HG03095 (cell line): ENCODE measurements at regions not wholly inside any gene's neighbourhood (a gene's known extent, or its start where the extent isn't known, plus 50 kb on each side); places are given as distances from the start of the nearest gene placed in this dataset.
"Not testable (repeated sequence)": the region's sequence is repeated elsewhere in the genome, so short reads cannot be mapped to it uniquely, and the experiment has no call there.

Experiments
- ATAC-seq: cut with Tn5 transposase; IDR thresholded peaks from one replicate; pipeline ENCODE4 v1.9.1; 2021; ENCODE audit warnings: moderate library complexity; ENCODE audit not compliant: unreplicated experiment

- ATAC-seq = no peak
Observed at GRCh38 chr6:134619077-134619476, 301.2 kb upstream of the SGK1 start.

- ATAC-seq = no peak
Observed at GRCh38 chr6:134614606-134615485, 296.9 kb upstream of the SGK1 start.

- ATAC-seq = not testable (repeated sequence)
Observed at GRCh38 chr6:134612128-134612527, 294.2 kb upstream of the SGK1 start.

DNA sequence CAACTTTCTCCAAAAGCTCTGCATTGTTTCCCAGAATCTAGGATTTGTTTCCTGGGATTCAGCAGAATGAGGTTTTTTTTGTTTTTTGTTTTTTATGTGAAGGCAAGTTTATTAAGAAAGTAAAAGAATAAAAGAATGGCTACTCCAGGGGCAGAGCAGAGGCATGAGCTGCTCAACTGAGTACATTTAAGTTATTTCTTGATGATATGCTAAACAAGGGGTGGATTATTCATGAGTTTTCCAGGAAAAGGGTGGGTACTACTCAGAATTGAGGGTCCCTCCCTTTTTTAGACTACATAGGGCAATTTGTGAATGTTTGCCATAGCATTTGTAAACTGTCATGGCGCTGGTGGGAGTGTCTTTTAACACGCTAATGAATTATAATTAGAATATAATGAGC is 292.5 kb upstream of the SGK1 start:
- ATAC-seq = no peak

- no peak for ATAC-seq
Observed at GRCh38 chr6:134609716-134610261, 291.9 kb upstream of the SGK1 start.

DNA sequence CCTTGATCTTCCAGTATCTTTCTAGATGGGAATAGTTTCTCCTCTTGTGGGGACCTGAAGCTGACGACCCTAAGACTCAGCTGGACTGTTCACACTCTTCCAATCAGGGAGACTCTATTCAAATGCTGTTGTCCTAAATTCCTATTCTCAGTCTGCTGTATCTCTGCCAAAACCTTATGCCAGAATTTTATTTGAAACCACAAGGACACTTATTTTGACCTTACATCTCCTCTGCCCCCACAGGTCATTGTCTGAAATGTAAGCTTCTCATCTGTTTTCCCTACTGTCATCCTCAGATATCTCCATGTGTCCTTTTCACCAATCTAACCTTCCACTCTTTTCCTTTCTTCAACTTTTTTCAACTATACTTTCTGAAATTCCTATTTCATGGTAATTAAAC is 289.5 kb upstream of the SGK1 start:
- no peak for ATAC-seq

GRCh38 chr6:134605034-134605433 is 287.1 kb upstream of the SGK1 start:
- ATAC-seq = no peak

- no peak for ATAC-seq
Observed at GRCh38 chr6:134604014-134604676, 286.2 kb upstream of the SGK1 start.

GRCh38 chr6:134603561-134603960 is 285.6 kb upstream of the SGK1 start:
- no peak for ATAC-seq

- ATAC-seq = no peak
Observed at GRCh38 chr6:134602123-134602522, 284.2 kb upstream of the SGK1 start.

DNA sequence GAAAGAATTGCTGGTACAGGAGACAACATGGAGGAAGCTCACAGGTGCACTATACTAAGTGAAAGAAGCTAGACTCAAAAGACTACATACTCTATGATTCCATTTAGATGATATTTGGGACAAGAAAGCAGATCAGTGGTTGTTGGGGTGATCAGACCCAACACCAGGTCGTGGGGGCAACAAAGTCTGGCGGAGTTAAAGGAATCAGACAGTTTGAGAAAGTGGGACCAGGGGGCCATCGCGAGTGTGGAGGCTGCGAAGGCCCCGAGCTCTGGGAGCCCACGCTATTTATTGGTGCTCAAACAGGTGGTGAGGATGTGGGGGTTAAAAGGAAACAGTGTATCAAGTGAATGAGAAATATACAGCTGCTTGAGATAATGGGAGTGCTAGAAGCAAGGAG is 282.8 kb upstream of the SGK1 start:
- ATAC-seq = no peak

- ATAC-seq = no peak
Observed at GRCh38 chr6:134599079-134599478, 281.2 kb upstream of the SGK1 start.

- ATAC-seq = no peak
Observed at GRCh38 chr6:134596191-134596590, 278.3 kb upstream of the SGK1 start.

- ATAC-seq = no peak
Observed at GRCh38 chr6:134594881-134595280, 277.0 kb upstream of the SGK1 start.

- no peak for ATAC-seq
Observed at GRCh38 chr6:134593887-134594286, 276.0 kb upstream of the SGK1 start.

DNA sequence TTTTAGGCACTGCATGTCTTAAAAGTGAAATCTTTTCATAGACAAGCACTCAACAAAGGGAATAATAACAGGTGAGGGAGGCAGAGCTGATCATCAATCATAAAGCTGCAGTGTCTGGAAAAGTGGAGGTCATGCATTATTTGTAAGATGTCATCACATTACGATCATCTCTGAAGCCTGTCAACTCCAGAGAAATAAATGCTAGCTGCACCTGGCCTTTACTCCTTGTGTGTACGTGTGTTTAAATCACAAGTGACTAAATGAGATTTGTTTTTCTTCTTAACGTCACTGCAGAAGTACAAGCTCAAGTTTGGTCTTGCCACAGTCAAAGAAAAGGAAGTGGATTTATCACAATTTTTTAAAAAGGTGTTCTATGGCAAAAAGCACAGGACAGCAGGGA is 275.5 kb upstream of the SGK1 start:
- ATAC-seq = no peak

GRCh38 chr6:134593024-134593423 is 275.1 kb upstream of the SGK1 start:
- ATAC-seq = no peak

DNA sequence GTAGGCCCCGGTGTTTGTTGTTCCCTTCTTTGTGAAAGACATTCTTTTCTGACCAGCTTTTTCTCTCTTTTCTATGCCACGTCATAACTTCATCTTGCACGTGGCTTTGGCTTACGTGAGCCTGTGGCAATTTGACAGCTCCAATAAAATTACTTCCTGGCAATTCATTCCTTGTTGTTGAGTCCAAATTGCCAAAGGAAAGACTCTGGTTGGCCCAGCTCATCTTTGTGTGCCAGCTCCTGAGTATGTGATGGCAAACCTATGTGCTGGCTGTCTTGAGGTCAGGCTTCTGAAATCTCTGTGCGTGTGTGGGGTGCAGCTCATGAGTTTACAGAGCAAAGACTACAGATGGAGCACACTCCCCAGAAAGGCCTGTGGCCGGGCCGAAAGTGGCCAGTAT is 272.5 kb upstream of the SGK1 start:
- ATAC-seq = no peak

- no peak for ATAC-seq
Observed at GRCh38 chr6:134590004-134590403, 272.1 kb upstream of the SGK1 start.

GRCh38 chr6:134589512-134589911 is 271.6 kb upstream of the SGK1 start:
- ATAC-seq = no peak

DNA sequence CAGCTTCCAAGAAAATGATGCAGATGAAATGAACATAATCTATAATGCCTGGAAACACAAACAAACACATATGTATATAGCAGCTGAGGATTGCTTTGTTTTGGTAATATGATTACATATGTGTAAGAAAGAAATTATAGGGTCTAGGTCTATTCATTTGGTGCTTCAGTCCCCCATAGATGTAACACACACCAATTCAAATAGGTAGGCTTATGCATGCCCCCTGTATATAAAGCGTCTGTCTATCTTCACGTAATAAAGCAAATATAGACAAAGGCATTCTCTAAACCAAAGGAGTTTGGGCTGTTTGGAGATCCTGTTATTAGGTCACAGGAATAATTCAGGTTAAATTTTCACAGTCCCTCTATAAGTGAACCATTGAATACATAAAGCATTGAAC is 270.4 kb upstream of the SGK1 start:
- no peak for ATAC-seq

GRCh38 chr6:134585517-134585873 is 267.6 kb upstream of the SGK1 start:
- ATAC-seq = no peak
